Natural killer cell (primary cell): ENCODE measurements at regions not wholly inside any gene's neighbourhood (a gene's known extent, or its start where the extent isn't known, plus 50 kb on each side); places are given as distances from the start of the nearest gene placed in this dataset.

Experiments used
- ATAC-seq, 3 donors: fragments of 150-1000 bp in 2 of 3; fragments of 200-7000 bp in 1 of 3; cut with Tn5 transposase; 1 replicate in 1 of 3; 2 replicates in 2 of 3; pipeline ENCODE4 v1.10.0; 2021; ENCODE audit warnings: mild to moderate bottlenecking in 2 of 3, moderate library complexity in 2 of 3
- DNase-seq, 2 donors: peaks; one replicate each; pipeline versions ENCODE4 v3.0.0 to v3.0.0-alpha.2; 2013 to 2021; ENCODE audit warnings: mixed read lengths in 1 of 2
- H3K27ac ChIP-seq: one replicate; pipeline ENCODE4 v1.5.1; 2013; ENCODE audit warnings: mild to moderate bottlenecking, low read length
- H3K27me3 ChIP-seq: one replicate; pipeline ENCODE4 v1.6.1; 2013; ENCODE audit warnings: low read length; ENCODE audit not compliant: control insufficient read depth, insufficient read depth
- H3K36me3 ChIP-seq: one replicate; pipeline ENCODE4 v1.6.1; 2013; ENCODE audit warnings: low read length; ENCODE audit not compliant: control insufficient read depth, insufficient read depth
- H3K4me1 ChIP-seq: one replicate; pipeline ENCODE4 v1.6.1; 2013; ENCODE audit warnings: low read length; ENCODE audit not compliant: control insufficient read depth, insufficient read depth
- H3K4me3 ChIP-seq: one replicate; pipeline ENCODE4 v1.5.1; 2013; ENCODE audit warnings: low read length
- H3K9me3 ChIP-seq: one replicate; pipeline ENCODE4 v1.6.1; 2013; ENCODE audit warnings: low read length; ENCODE audit not compliant: control insufficient read depth, insufficient read depth
- H3K27ac Mint-ChIP-seq, 2 donors: one replicate each; pipeline ENCODE4 v1.8.0; 2022; ENCODE audit warnings: mild to moderate bottlenecking in 2 of 2, mixed read lengths in 2 of 2, moderate library complexity in 1 of 2
- H3K27me3 Mint-ChIP-seq, 2 donors: one replicate each; pipeline ENCODE4 v1.8.0; 2022; ENCODE audit warnings: low read depth in 2 of 2, mixed read lengths in 2 of 2
- H3K36me3 Mint-ChIP-seq: one replicate; pipeline ENCODE4 v1.8.0; 2022; ENCODE audit warnings: mixed read lengths
- H3K4me1 Mint-ChIP-seq, 2 donors: one replicate each; pipeline ENCODE4 v1.8.0; 2022; ENCODE audit warnings: mixed read lengths in 2 of 2
- H3K4me3 Mint-ChIP-seq: one replicate; pipeline ENCODE4 v1.8.0; 2022; ENCODE audit warnings: mild to moderate bottlenecking, moderate library complexity, mixed read lengths
- H3K9me3 Mint-ChIP-seq, 2 donors: one replicate each; pipeline ENCODE4 v1.8.0; 2022; ENCODE audit warnings: mixed read lengths in 2 of 2
- WGBS: methylation state at CpG from one replicate; pipeline ENCODE4 v1.1.7; 2013; ENCODE audit warnings: missing lambda C conversion rate; ENCODE audit not compliant: insufficient coverage; 5-methylcytosine and 5-hydroxymethylcytosine counted together
- intact Hi-C: fragments of 100-400 bp; cut with micrococcal nuclease; formaldehyde crosslinking; loops from one replicate; pipeline ENCODE4 v1.14.2; 2022
- TF ChIP-seq, protein P1 (sequence below): fragments of 200-600 bp; IDR thresholded peaks from one replicate; pipeline ENCODE4 v1.8.0; 2022; ENCODE audit warnings: antibody characterized with exemption

DNA sequence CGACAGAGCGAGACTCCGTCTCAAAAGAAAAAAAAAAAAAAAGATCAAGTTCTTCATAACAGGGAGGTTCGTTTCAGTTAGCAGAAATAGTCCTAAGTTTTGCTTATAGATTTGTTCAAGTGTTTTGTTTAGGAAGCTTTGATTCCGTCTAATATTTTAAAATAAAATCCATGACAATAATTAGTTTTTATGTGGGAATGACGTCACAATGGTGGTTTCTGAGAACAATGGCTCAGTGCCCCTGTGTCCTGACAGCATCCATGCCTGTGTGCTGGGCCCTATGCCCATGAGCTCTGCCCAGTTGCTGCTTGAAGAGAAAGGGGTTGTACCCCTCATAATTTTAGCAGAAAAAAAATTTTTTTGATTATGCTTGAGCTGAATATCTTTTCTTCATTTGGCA, 134.0 kb downstream of the SST start:
- no peak for DNase-seq
- Mint-ChIP-seq H3K4me1 (no peaks in the 10 kb centered on the region), H3K4me3 (no peak overlapping the region), H3K27ac (no peak overlapping the region), H3K9me3 (no peaks in the 10 kb centered on the region), H3K36me3 (no peaks in the 10 kb centered on the region), H3K27me3 (peaks cover 19 to 54% of the 10 kb centered on the region in 2 donors)
- Histone ChIP-seq H3K4me3 (no peak overlapping the region), H3K9me3 (no peaks in the 10 kb centered on the region), H3K4me1 (no peaks in the 10 kb centered on the region), H3K36me3 (no peaks in the 10 kb centered on the region), H3K27me3 (peaks cover 6% of the 10 kb centered on the region), H3K27ac (no peak overlapping the region)
- TF ChIP-seq, protein P1, sequence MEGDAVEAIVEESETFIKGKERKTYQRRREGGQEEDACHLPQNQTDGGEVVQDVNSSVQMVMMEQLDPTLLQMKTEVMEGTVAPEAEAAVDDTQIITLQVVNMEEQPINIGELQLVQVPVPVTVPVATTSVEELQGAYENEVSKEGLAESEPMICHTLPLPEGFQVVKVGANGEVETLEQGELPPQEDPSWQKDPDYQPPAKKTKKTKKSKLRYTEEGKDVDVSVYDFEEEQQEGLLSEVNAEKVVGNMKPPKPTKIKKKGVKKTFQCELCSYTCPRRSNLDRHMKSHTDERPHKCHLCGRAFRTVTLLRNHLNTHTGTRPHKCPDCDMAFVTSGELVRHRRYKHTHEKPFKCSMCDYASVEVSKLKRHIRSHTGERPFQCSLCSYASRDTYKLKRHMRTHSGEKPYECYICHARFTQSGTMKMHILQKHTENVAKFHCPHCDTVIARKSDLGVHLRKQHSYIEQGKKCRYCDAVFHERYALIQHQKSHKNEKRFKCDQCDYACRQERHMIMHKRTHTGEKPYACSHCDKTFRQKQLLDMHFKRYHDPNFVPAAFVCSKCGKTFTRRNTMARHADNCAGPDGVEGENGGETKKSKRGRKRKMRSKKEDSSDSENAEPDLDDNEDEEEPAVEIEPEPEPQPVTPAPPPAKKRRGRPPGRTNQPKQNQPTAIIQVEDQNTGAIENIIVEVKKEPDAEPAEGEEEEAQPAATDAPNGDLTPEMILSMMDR = no peak
- 93% methylated on average over 4 of the region's 6 CpGs for WGBS
- intact Hi-C loops = no loop called here
- no peak for ATAC-seq

DNA sequence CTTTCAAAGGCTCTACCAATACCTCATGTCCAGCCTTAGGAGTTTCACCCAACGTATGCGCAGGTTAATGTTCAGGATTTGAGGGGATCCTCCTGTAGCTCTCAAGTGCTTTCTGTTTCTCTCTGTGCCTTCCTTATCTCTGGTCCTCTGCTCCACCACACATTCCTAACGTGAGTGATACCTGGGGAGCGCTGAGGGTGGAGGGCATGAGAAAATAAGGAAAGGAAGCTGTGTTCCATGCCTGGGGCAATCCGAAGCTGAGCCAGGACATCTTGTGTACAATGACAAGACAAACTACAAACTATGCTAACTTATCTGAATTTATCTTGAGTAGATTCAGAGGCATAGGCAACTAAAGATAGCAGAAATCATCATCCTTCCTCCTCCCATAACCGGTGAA, 136.4 kb downstream of the SST start:
- Histone ChIP-seq H3K27me3 (peaks cover 5% of the 10 kb centered on the region), H3K4me3 (no peak overlapping the region), H3K27ac (no peak overlapping the region), H3K36me3 (no peaks in the 10 kb centered on the region), H3K4me1 (no peaks in the 10 kb centered on the region), H3K9me3 (no peaks in the 10 kb centered on the region)
- H3K27ac Mint-ChIP-seq = no peak overlapping the region
- H3K36me3 Mint-ChIP-seq = no peaks in the 10 kb centered on the region
- ATAC-seq = no peak
- WGBS = 93% methylated on average over 3 of the region's 6 CpGs
- H3K4me3 Mint-ChIP-seq = no peak overlapping the region
- no peak for DNase-seq
- H3K27me3 Mint-ChIP-seq = peaks cover 16 to 44% of the 10 kb centered on the region in 2 donors
- TF ChIP-seq, protein P1 = no peak
- no peaks in the 10 kb centered on the region for H3K9me3 Mint-ChIP-seq
- no peaks in the 10 kb centered on the region for H3K4me1 Mint-ChIP-seq
- intact Hi-C loops = no loop called here

- no peaks in the 10 kb centered on the region for H3K4me1 ChIP-seq
- intact Hi-C loops = no loop called here
- TF ChIP-seq, protein P1 = no peak
- Mint-ChIP-seq H3K36me3 (no peaks in the 10 kb centered on the region), H3K27me3 (peaks cover 20 to 35% of the 10 kb centered on the region in 2 donors), H3K4me1 (no peaks in the 10 kb centered on the region), H3K27ac (no peak overlapping the region), H3K4me3 (no peak overlapping the region), H3K9me3 (no peaks in the 10 kb centered on the region)
- H3K36me3 ChIP-seq = no peaks in the 10 kb centered on the region
- peaks cover 7% of the 10 kb centered on the region for H3K27me3 ChIP-seq
- DNase-seq = no peak
- no peak overlapping the region for H3K27ac ChIP-seq
- ATAC-seq = no peak
- 85% methylated on average over 2 of the region's 2 CpGs for WGBS
- H3K4me3 ChIP-seq = no peak overlapping the region
- no peaks in the 10 kb centered on the region for H3K9me3 ChIP-seq
Measured at GRCh38 chr3:187531831-187532230, 138.4 kb downstream of the SST start.

GRCh38 chr3:187522890-187523289, 147.3 kb downstream of the SST start:
- H3K36me3 Mint-ChIP-seq = no peaks in the 10 kb centered on the region
- TF ChIP-seq, protein P1 = no peak
- H3K9me3 Mint-ChIP-seq = no peaks in the 10 kb centered on the region
- Histone ChIP-seq H3K27me3 (peaks cover 2% of the 10 kb centered on the region), H3K36me3 (no peaks in the 10 kb centered on the region), H3K9me3 (no peaks in the 10 kb centered on the region), H3K27ac (no peak overlapping the region), H3K4me1 (no peaks in the 10 kb centered on the region), H3K4me3 (no peak overlapping the region)
- intact Hi-C loops = no loop called here
- DNase-seq (no peak), ATAC-seq (no peak)
- H3K27me3 Mint-ChIP-seq = peaks cover 7 to 14% of the 10 kb centered on the region in 2 donors
- H3K4me3 Mint-ChIP-seq = no peak overlapping the region
- no peak overlapping the region for H3K27ac Mint-ChIP-seq
- H3K4me1 Mint-ChIP-seq = no peaks in the 10 kb centered on the region
- WGBS = 83% methylated on average over 1 of the region's 1 CpG
